ENCODE measurements at regions not wholly inside any gene's neighbourhood (a gene's known extent, or its start where the extent isn't known, plus 50 kb on each side); places are given as distances from the start of the nearest gene placed in this dataset.

DNA sequence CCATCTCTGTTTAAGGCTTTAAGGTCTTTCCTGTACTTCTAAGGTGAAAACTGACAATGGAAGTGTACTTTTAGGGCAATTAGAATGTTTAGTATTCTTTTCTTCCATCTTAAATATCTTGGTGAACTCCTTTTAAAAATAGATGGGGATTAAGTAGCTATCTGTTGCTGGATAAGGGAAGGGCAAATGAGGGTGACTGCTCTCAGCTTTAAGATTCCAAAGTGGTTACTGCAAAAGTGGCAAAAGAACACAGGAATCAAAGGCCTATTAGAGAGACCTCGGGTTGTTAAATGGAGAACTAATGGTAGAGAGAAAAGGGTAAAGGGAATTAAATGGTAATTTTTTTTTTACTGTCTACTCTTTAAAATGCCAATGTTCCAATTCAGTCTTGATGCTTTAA, 774.1 kb upstream of the B3GALT2 start:
- Mint-ChIP-seq H3K9me3 (ENCODE audit: unreplicated experiment) (no peaks in the 10 kb centered on the region), H3K4me3 (ENCODE audit: unreplicated experiment) (no peak overlapping the region), H3K36me3 (ENCODE audit: unreplicated experiment) (no peaks in the 10 kb centered on the region), H3K27me3 (ENCODE audit: unreplicated experiment) (no peaks in the 10 kb centered on the region), H3K4me1 (ENCODE audit: low read depth, unreplicated experiment) (no peaks in the 10 kb centered on the region), H3K27ac (ENCODE audit: unreplicated experiment) (no peak overlapping the region)
- no peak for DNase-seq
- no peak for TF ChIP-seq CTCF (IDR thresholded peaks at IDR 0.05; ENCODE audit: partially characterized antibody, unreplicated experiment)

DNA sequence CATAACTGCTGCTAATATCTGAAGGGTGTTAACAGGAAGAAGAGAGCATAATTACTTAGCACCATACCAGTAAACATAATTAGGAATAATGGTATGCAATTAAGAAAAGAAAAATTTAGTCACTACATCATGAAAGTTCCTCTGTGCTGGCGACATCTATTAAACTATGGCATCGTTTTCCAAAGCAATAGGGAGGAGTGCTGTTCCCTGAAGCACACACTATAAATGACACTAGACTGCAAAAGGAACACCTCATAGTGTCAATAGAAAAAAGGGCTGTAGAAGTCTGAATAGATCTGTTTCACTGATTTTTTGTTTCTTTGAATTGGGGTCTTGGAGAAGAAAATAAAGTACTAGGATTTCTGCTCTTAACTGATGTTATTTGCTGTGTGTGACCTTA, 773.6 kb upstream of the B3GALT2 start:
- Mint-ChIP-seq H3K9me3 (ENCODE audit: unreplicated experiment) (no peaks in the 10 kb centered on the region), H3K36me3 (ENCODE audit: unreplicated experiment) (no peaks in the 10 kb centered on the region), H3K27me3 (ENCODE audit: unreplicated experiment) (no peaks in the 10 kb centered on the region), H3K4me1 (ENCODE audit: low read depth, unreplicated experiment) (no peaks in the 10 kb centered on the region), H3K27ac (ENCODE audit: unreplicated experiment) (no peak overlapping the region), H3K4me3 (ENCODE audit: unreplicated experiment) (no peak overlapping the region)
- no peak for DNase-seq
- TF ChIP-seq CTCF (IDR thresholded peaks at IDR 0.05; ENCODE audit: partially characterized antibody, unreplicated experiment), result no peak

DNA sequence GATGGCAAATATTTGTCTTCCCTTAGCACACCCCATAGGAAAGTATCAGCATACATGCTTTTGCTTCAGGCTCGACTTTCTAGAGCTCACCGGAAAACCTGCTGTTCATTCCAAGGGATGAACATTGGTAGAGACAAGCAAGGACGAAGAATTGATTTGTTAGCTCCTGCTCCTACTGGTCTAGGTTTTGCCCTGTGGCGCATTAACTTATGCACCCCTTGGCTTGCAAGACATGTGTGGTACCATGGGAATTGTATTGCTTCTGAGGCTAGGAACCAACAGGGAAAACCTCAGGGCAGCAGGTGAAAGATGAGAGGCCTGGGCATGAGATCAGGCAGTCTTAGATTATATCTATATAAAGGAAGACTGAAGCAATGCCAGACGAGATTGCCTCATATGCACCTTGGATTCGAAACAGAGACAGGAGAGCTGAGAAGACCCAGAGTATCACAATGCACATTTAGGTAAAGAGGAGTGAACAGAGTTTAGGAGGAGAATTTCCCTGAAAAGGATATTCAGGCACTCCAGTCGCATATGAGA, 771.2 kb upstream of the B3GALT2 start:
- no peaks in the 10 kb centered on the region for H3K9me3 Mint-ChIP-seq (ENCODE audit: unreplicated experiment)
- no peaks in the 10 kb centered on the region for H3K4me1 Mint-ChIP-seq (ENCODE audit: low read depth, unreplicated experiment)
- TF ChIP-seq CTCF (IDR thresholded peaks at IDR 0.05; ENCODE audit: partially characterized antibody, unreplicated experiment), result no peak
- H3K36me3 Mint-ChIP-seq (ENCODE audit: unreplicated experiment), result no peaks in the 10 kb centered on the region
- DNase-seq, result no peak
- H3K27ac Mint-ChIP-seq (ENCODE audit: unreplicated experiment), result no peak overlapping the region
- H3K27me3 Mint-ChIP-seq (ENCODE audit: unreplicated experiment), result no peaks in the 10 kb centered on the region
- no peak overlapping the region for H3K4me3 Mint-ChIP-seq (ENCODE audit: unreplicated experiment)

GRCh38 chr1:193952778-193953374, 766.5 kb upstream of the B3GALT2 start:
- H3K9me3 Mint-ChIP-seq (ENCODE audit: unreplicated experiment), result no peaks in the 10 kb centered on the region
- no peak overlapping the region for H3K27ac Mint-ChIP-seq (ENCODE audit: unreplicated experiment)

More at GRCh38 chr1:193952778-193953374, 766.5 kb upstream of the B3GALT2 start:
- no peak overlapping the region for H3K4me3 Mint-ChIP-seq (ENCODE audit: unreplicated experiment)
- DNase-seq, result no peak
- H3K4me1 Mint-ChIP-seq (ENCODE audit: low read depth, unreplicated experiment), result no peaks in the 10 kb centered on the region
- TF ChIP-seq CTCF (IDR thresholded peaks at IDR 0.05; ENCODE audit: partially characterized antibody, unreplicated experiment), result no peak
- H3K27me3 Mint-ChIP-seq (ENCODE audit: unreplicated experiment), result no peaks in the 10 kb centered on the region
- H3K36me3 Mint-ChIP-seq (ENCODE audit: unreplicated experiment), result no peaks in the 10 kb centered on the region
